ENCODE measurements at regions not wholly inside any gene's neighbourhood (a gene's known extent, or its start where the extent isn't known, plus 50 kb on each side); places are given as distances from the start of the nearest gene placed in this dataset.

GRCh38 chr14:54206516-54206915, 190.3 kb upstream of the CDKN3 start:
- TF ChIP-seq SMC3 (IDR thresholded peaks at IDR 0.05; ENCODE audit: low read depth, low read length) (no peak), CTCF (conservative IDR thresholded peaks at IDR 0.05; ENCODE audit: low read depth, low read length) (no peak), RFX5 (IDR thresholded peaks at IDR 0.05; ENCODE audit: low read depth, low read length) (no peak), POLR2A (IDR thresholded peaks at IDR 0.05; ENCODE audit: low read depth, low read length) (no peak), RAD21 (IDR thresholded peaks at IDR 0.05; ENCODE audit: low read length) (no peak), FOS (IDR thresholded peaks at IDR 0.05; ENCODE audit: low read depth, low read length) (no peak), MAFK (IDR thresholded peaks at IDR 0.05; ENCODE audit: low read depth, low read length) (no peak), USF2 (IDR thresholded peaks at IDR 0.05; ENCODE audit: low read depth, low read length) (no peak)
